ENCODE measurements at regions not wholly inside any gene's neighbourhood (a gene's known extent, or its start where the extent isn't known, plus 50 kb on each side); places are given as distances from the start of the nearest gene placed in this dataset.

GRCh38 chr2:2828774-2829368 lies 497.8 kb upstream of the MYT1L start:
- no peak for TF ChIP-seq CTCF (IDR thresholded peaks at IDR 0.05; ENCODE audit: low read length)
- TF ChIP-seq EZH2 (IDR thresholded peaks at IDR 0.05; ENCODE audit: borderline replicate concordance, low read length): no peak
